PC-3 (cell line): ENCODE measurements at regions not wholly inside any gene's neighbourhood (a gene's known extent, or its start where the extent isn't known, plus 50 kb on each side); places are given as distances from the start of the nearest gene placed in this dataset.

ENCODE experiments used
- CTCF ChIP-seq: fragments of 300-600 bp; sonication (generic); conservative IDR thresholded peaks from 2 replicates; pipeline ENCODE4 v1.5.1; 2017; ENCODE audit warnings: antibody characterized with exemption, low read depth, mild to moderate bottlenecking, low read length
- EZH2phosphoT487 ChIP-seq: fragments of 300-600 bp; sonication (generic); IDR thresholded peaks from 2 replicates; pipeline ENCODE4 v1.6.1; 2018; ENCODE audit warnings: mild to moderate bottlenecking, antibody characterized with exemption, low read length, borderline replicate concordance

- TF ChIP-seq CTCF (no peak), EZH2phosphoT487 (no peak)
Observed at GRCh38 chr21:27693376-27693775, 726.5 kb upstream of the ADAMTS5 start.
